ENCODE measurements at regions not wholly inside any gene's neighbourhood (a gene's known extent, or its start where the extent isn't known, plus 50 kb on each side); places are given as distances from the start of the nearest gene placed in this dataset.

DNA sequence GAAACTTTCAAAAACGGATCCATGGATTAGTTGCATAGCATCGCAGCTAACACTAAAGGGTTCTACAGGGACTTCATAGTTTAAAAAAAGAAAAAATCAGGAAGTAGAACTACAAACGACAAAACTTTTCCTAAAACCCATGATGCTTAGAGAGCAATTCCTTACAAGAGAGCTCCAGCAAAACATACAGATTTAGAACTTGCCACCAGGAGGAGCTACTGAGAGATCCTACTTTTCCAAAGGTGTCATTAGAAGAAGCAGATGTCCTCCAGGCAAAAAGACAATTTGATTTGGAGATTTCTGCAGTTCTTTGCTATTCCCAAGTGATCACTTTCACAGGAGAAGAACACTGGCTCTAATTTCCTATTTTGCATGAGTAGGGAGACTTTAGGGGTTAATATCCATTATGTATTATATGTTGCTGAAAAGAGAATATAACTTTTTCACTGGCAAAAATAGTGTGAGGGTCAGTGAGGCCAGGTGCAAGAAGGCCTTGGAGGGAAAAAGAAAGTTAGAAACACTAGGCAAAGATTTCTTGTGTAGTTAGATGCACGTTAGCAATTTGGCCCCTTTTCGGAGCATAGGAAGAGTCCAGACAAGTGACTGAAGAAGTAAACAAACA is 436.2 kb downstream of the SUCLG1 start:
- 30 to 37% methylated on average over 5 of the region's 5 CpGs for WGBS, 2 donors
- TF ChIP-seq CTCF (IDR thresholded peaks at IDR 0.05) = peak; percentile 23 to 67 (median 49)
- Histone ChIP-seq H3K4me3 (no peak overlapping the region), H3K36me3 (no peaks in the 10 kb centered on the region), H3K27me3 (no peaks in the 10 kb centered on the region), H3K9me3 (no peaks in the 10 kb centered on the region), H3K27ac (no peak overlapping the region), H3K4me1 (no peaks in the 10 kb centered on the region)
- intact Hi-C loops (cut with DNase I) = loop anchor here in 1 of 3 donors (10.0 kb wide), 1 partner anchor 282 kb away; no protein-coding TSS in a partner anchor
- no peak for FAIRE-seq
- peak in 1 of 6 donors; percentile 33 for DNase-seq
- ATAC-seq = peak in 3 of 4 donors; percentile 43 to 53 (median 47)

DNA sequence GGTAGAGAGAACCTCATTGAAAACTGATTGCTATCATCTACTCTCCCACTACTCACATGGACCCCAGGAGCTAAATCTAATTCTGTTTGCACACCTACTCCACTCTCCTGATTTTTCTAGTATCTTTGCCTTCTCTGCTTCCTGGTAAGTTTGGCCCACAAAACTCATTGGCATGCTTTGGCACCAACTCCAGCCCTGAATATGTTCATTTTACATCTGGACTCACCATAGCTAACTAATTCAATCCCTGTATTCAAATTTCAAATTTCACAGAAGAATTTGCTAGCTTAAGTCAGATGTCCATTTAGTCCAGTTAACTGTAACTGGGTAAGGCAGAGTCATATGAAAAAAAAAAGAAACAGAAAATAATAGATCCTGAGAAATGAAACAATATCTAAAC is 442.1 kb downstream of the SUCLG1 start:
- H3K9me3 ChIP-seq = no peaks in the 10 kb centered on the region
- H3K27me3 ChIP-seq = no peaks in the 10 kb centered on the region
- no peaks in the 10 kb centered on the region for H3K36me3 ChIP-seq
- no peak for DNase-seq
- no peak overlapping the region for H3K27ac ChIP-seq
- TF ChIP-seq CTCF (IDR thresholded peaks at IDR 0.05) = no peak
- no peak for FAIRE-seq
- intact Hi-C loops (cut with DNase I) = loop anchor here in 1 of 3 donors (5.0 kb wide), 1 partner anchor 285 kb away; no protein-coding TSS in a partner anchor
- H3K4me1 ChIP-seq = no peaks in the 10 kb centered on the region
- no peak for ATAC-seq
- H3K4me3 ChIP-seq = no peak overlapping the region

- Histone ChIP-seq H3K4me3 (no peak overlapping the region), H3K27ac (no peak overlapping the region), H3K9me3 (no peaks in the 10 kb centered on the region), H3K4me1 (no peaks in the 10 kb centered on the region), H3K27me3 (no peaks in the 10 kb centered on the region), H3K36me3 (no peaks in the 10 kb centered on the region)
- DNase-seq = no peak
- 85 to 88% methylated on average over 5 of the region's 5 CpGs for WGBS, 2 donors
- intact Hi-C loops (cut with DNase I) = loop anchor here in 1 of 3 donors (5.0 kb wide), 1 partner anchor 286 kb away; no protein-coding TSS in a partner anchor
- ATAC-seq = no peak
- no peak for FAIRE-seq
- no peak for TF ChIP-seq CTCF (IDR thresholded peaks at IDR 0.05)
Observed at GRCh38 chr2:84016183-84016582, 442.9 kb downstream of the SUCLG1 start.

- Histone ChIP-seq H3K36me3 (no peaks in the 10 kb centered on the region), H3K27me3 (no peaks in the 10 kb centered on the region), H3K4me1 (no peaks in the 10 kb centered on the region), H3K4me3 (no peak overlapping the region), H3K9me3 (no peaks in the 10 kb centered on the region), H3K27ac (no peak overlapping the region)
- 69 to 81% methylated on average over 2 of the region's 2 CpGs for WGBS, 2 donors
- intact Hi-C loops (cut with DNase I) = no loop called here
- DNase-seq (no peak), FAIRE-seq (no peak), ATAC-seq (no peak)
- TF ChIP-seq CTCF (IDR thresholded peaks at IDR 0.05) = no peak
Observed at GRCh38 chr2:83997889-83998288, 461.2 kb downstream of the SUCLG1 start.

DNA sequence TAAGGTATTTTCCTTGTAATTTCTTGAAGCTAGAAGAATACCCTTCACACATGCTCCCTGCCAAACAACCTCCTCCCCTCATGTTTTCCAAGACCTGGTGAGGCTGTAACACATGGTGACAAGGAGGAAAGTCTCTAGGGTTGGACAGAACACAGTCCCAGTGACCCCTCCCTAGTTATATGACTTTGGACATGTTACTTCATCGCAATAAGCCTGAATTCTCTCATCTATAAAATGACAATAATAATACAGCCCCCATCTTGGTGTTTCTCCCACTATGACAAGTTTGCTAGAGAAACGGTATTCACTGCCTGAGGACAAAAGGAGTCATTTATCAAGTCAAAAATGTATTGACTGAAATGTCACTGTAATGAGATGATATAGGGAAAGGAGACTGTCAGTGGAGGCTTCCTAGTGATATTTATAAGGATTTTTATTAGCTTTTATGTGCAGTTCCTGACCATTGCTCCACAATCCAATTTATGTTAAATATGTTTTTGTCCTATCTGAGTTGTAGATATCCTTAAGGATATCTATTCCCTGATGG is 464.4 kb downstream of the SUCLG1 start:
- H3K36me3 ChIP-seq = no peaks in the 10 kb centered on the region
- H3K27ac ChIP-seq = no peak overlapping the region
- no peaks in the 10 kb centered on the region for H3K4me1 ChIP-seq
- no peak for ATAC-seq
- no peak overlapping the region for H3K4me3 ChIP-seq
- WGBS, 2 donors = 52 to 56% methylated on average over 2 of the region's 2 CpGs
- H3K27me3 ChIP-seq = no peaks in the 10 kb centered on the region
- intact Hi-C loops (cut with DNase I) = no loop called here
- DNase-seq = no peak
- no peaks in the 10 kb centered on the region for H3K9me3 ChIP-seq
- FAIRE-seq = no peak
- no peak for TF ChIP-seq CTCF (IDR thresholded peaks at IDR 0.05)

All from pancreas (tissue), 10 donors.